Coronary artery (tissue), 2 donors: ENCODE measurements at regions not wholly inside any gene's neighbourhood (a gene's known extent, or its start where the extent isn't known, plus 50 kb on each side); places are given as distances from the start of the nearest gene placed in this dataset.
A peak's percentile ranks its signal among the peaks of the same experiment; 100 is the strongest.

Source experiments
- DNase-seq: peaks from one replicate; pipeline ENCODE4 v3.0.0-alpha.2; 2017; ENCODE audit warnings: low spot score
- H3K27ac ChIP-seq, 2 donors: fragments of 200-600 bp; sonication (generic); one replicate each; pipeline ENCODE4 v1.5.1; 2016 to 2019
- H3K4me3 ChIP-seq: fragments of 200-600 bp; sonication (generic); 2 replicates; pipeline ENCODE4 v1.5.1; 2016; ENCODE audit warnings: mild to moderate bottlenecking, moderate library complexity
- CTCF ChIP-seq: fragments of 200-600 bp; sonication (generic); IDR thresholded peaks from one replicate; pipeline ENCODE4 v1.5.1; 2019; ENCODE audit warnings: antibody characterized with exemption

- no peak for DNase-seq
- Histone ChIP-seq H3K4me3 (no peak overlapping the region), H3K27ac (no peak overlapping the region)
- no peak for TF ChIP-seq CTCF
These were observed 284.9 kb upstream of the IGF1R start for GRCh38 chr15:98363416-98363815.

GRCh38 chr15:98363955-98364354 is 284.4 kb upstream of the IGF1R start:
- no peak for TF ChIP-seq CTCF
- Histone ChIP-seq H3K27ac (no peak overlapping the region), H3K4me3 (no peak overlapping the region)
- no peak for DNase-seq

- DNase-seq, result no peak
- no peak for TF ChIP-seq CTCF
- H3K27ac ChIP-seq, result peak overlapping the region in 1 of 2 donors; percentile 51
- H3K4me3 ChIP-seq, result no peak overlapping the region
These were observed 279.1 kb upstream of the IGF1R start for GRCh38 chr15:98369081-98369716.

- TF ChIP-seq CTCF, result no peak
- no peak overlapping the region for H3K27ac ChIP-seq
- no peak overlapping the region for H3K4me3 ChIP-seq
- no peak for DNase-seq
These were observed 272.6 kb upstream of the IGF1R start for GRCh38 chr15:98375513-98376340.

- Histone ChIP-seq H3K27ac (no peak overlapping the region), H3K4me3 (no peak overlapping the region)
- DNase-seq, result no peak
- no peak for TF ChIP-seq CTCF
These were observed 267.6 kb upstream of the IGF1R start for GRCh38 chr15:98380721-98381120.

GRCh38 chr15:98381446-98381845 is 266.9 kb upstream of the IGF1R start:
- H3K4me3 ChIP-seq, result no peak overlapping the region
- no peak for DNase-seq
- no peak overlapping the region for H3K27ac ChIP-seq
- TF ChIP-seq CTCF, result no peak

GRCh38 chr15:98382139-98382538 is 266.2 kb upstream of the IGF1R start:
- Histone ChIP-seq H3K4me3 (no peak overlapping the region), H3K27ac (no peak overlapping the region)
- no peak for DNase-seq
- no peak for TF ChIP-seq CTCF
